COLO668 (cell line): ENCODE measurements at regions not wholly inside any gene's neighbourhood (a gene's known extent, or its start where the extent isn't known, plus 50 kb on each side); places are given as distances from the start of the nearest gene placed in this dataset.
"Not testable (repeated sequence)": the region's sequence is repeated elsewhere in the genome, so short reads cannot be mapped to it uniquely, and the experiment has no call there.

Source experiments
- DNase-seq: peaks from one replicate; lab custom pipeline; 2025; ENCODE audit not compliant: unreplicated experiment; lab: John Stamatoyannopoulos, UW

- no peak for DNase-seq
Observed at GRCh38 chrX:99421796-99422195, 988.3 kb downstream of the PCDH19 start.

- no peak for DNase-seq
Observed at GRCh38 chrX:99415470-99415869, 994.6 kb downstream of the PCDH19 start.

GRCh38 chrX:99413317-99413716 is 996.8 kb downstream of the PCDH19 start:
- DNase-seq: no peak

GRCh38 chrX:99398545-99398944 is 1011.5 kb downstream of the PCDH19 start:
- DNase-seq: no peak

GRCh38 chrX:99397879-99398278 is 1012.2 kb downstream of the PCDH19 start:
- DNase-seq: no peak

GRCh38 chrX:99394456-99394855 is 1015.6 kb downstream of the PCDH19 start:
- no peak for DNase-seq

GRCh38 chrX:99384594-99385374 is 1025.3 kb downstream of the PCDH19 start:
- no peak for DNase-seq

GRCh38 chrX:99383786-99384185 is 1026.3 kb downstream of the PCDH19 start:
- no peak for DNase-seq

GRCh38 chrX:99371976-99372595 is 1038.0 kb downstream of the PCDH19 start:
- DNase-seq: no peak

- no peak for DNase-seq
Observed at GRCh38 chrX:99353412-99353811, 1056.7 kb downstream of the PCDH19 start.

GRCh38 chrX:99348256-99348655 is 1061.8 kb downstream of the PCDH19 start:
- no peak for DNase-seq

- DNase-seq: no peak
Observed at GRCh38 chrX:99308302-99308701, 1101.8 kb downstream of the PCDH19 start.

GRCh38 chrX:99305573-99305972 is 1104.5 kb downstream of the PCDH19 start:
- DNase-seq: no peak

GRCh38 chrX:99301990-99302389 is 1108.1 kb downstream of the PCDH19 start:
- no peak for DNase-seq

GRCh38 chrX:99271641-99272040 is 1138.4 kb downstream of the PCDH19 start:
- no peak for DNase-seq

- no peak for DNase-seq
Observed at GRCh38 chrX:99266255-99266654, 1143.8 kb downstream of the PCDH19 start.

- no peak for DNase-seq
Observed at GRCh38 chrX:99248180-99248579, 1161.9 kb downstream of the PCDH19 start.

GRCh38 chrX:99242001-99242400 is 1168.1 kb downstream of the PCDH19 start:
- no peak for DNase-seq

GRCh38 chrX:99234384-99234783 is 1175.7 kb downstream of the PCDH19 start:
- DNase-seq: not testable (repeated sequence)

GRCh38 chrX:99192421-99192820 is 1217.7 kb downstream of the PCDH19 start:
- DNase-seq: no peak

- no peak for DNase-seq
Observed at GRCh38 chrX:99184153-99184552, 1225.9 kb downstream of the PCDH19 start.

GRCh38 chrX:99172958-99173357 is 1237.1 kb downstream of the PCDH19 start:
- no peak for DNase-seq

- no peak for DNase-seq
Observed at GRCh38 chrX:99142745-99143144, 1267.3 kb downstream of the PCDH19 start.
